H1 (cell line): ENCODE measurements at regions not wholly inside any gene's neighbourhood (a gene's known extent, or its start where the extent isn't known, plus 50 kb on each side); places are given as distances from the start of the nearest gene placed in this dataset.

Experiments
- CTBP2 ChIP-seq: IDR thresholded peaks from 2 replicates; pipeline ENCODE4 v1.7.0; 2011; ENCODE audit warnings: borderline replicate concordance, mild to moderate bottlenecking, moderate library complexity, mixed read lengths, low read length; ENCODE audit not compliant: insufficient read depth, insufficient read length
- CTCF ChIP-seq, 3 experiments: IDR thresholded peaks; 1 replicate in 2 of 3; 2 replicates in 1 of 3; pipeline versions ENCODE4 v1.5.1 to v1.6.1; 2011; ENCODE audit warnings: low read length in 3 of 3, mild to moderate bottlenecking in 3 of 3, inconsistent platforms in 2 of 3, low read depth in 1 of 3, moderate library complexity in 1 of 3; ENCODE audit not compliant: insufficient read depth in 1 of 3; ENCODE audit errors: control extremely low read depth in 1 of 3
- EP300 ChIP-seq, 2 experiments: IDR thresholded peaks; 1 replicate in 1 of 2; 2 replicates in 1 of 2; pipeline ENCODE4 v1.6.1; 2011 to 2012; ENCODE audit warnings: low read depth in 2 of 2, low read length in 2 of 2, mild to moderate bottlenecking in 2 of 2, borderline replicate concordance in 1 of 2, inconsistent platforms in 1 of 2, moderate library complexity in 1 of 2
- JUN ChIP-seq: IDR thresholded peaks from 2 replicates; pipeline ENCODE4 v1.6.1; 2011; ENCODE audit warnings: low read depth, mild to moderate bottlenecking, improper control_type of control experiment, low read length
- POLR2AphosphoS5 ChIP-seq: IDR thresholded peaks from 2 replicates; pipeline ENCODE4 v1.6.1; 2011; ENCODE audit warnings: low read depth, low read length
- RAD21 ChIP-seq, 2 experiments: IDR thresholded peaks in 1 of 2; conservative IDR thresholded peaks in 1 of 2; 2 replicates each; pipeline ENCODE4 v1.6.1; 2011; ENCODE audit warnings: low read depth in 2 of 2, low read length in 2 of 2, improper control_type of control experiment in 1 of 2, inconsistent platforms in 1 of 2, mild to moderate bottlenecking in 1 of 2, moderate library complexity in 1 of 2
- TAF1 ChIP-seq: IDR thresholded peaks from 2 replicates; pipeline ENCODE4 v1.6.1; 2011; ENCODE audit warnings: mild to moderate bottlenecking, low read depth, low read length
- ZNF274 ChIP-seq: IDR thresholded peaks from 2 replicates; pipeline ENCODE4 v1.7.0; 2012; ENCODE audit warnings: low read length, borderline replicate concordance; ENCODE audit errors: extremely low read depth

GRCh38 chr9:13690595-13690994, 411.1 kb upstream of the MPDZ start:
- TF ChIP-seq JUN (no peak), EP300 (IDR thresholded peaks at IDR 0.05; ENCODE audit: borderline replicate concordance in 1 of 2, low read depth in 2 of 2, low read length in 2 of 2) (no peak), RAD21 (IDR thresholded peaks at IDR 0.05 in 1 of 2, conservative IDR thresholded peaks at IDR 0.05 in 1 of 2; ENCODE audit: low read depth in 2 of 2, low read length in 2 of 2) (no peak), POLR2AphosphoS5 (no peak), ZNF274 (no peak), TAF1 (no peak), CTBP2 (no peak), CTCF (IDR thresholded peaks at IDR 0.05; ENCODE audit: control extremely low read depth in 1 of 3, insufficient read depth in 1 of 3, low read depth in 1 of 3, low read length in 3 of 3) (no peak)
